Neuronal stem cell (in vitro differentiated cells): ENCODE measurements at regions not wholly inside any gene's neighbourhood (a gene's known extent, or its start where the extent isn't known, plus 50 kb on each side); places are given as distances from the start of the nearest gene placed in this dataset.

Experiments
- DNase-seq: peaks from one replicate; pipeline ENCODE4 v3.0.0-alpha.2; 2013; ENCODE audit warnings: low spot score
- H2AFZ ChIP-seq: one replicate; pipeline ENCODE4 v1.6.1; 2013; ENCODE audit warnings: mild to moderate bottlenecking, low read length, inconsistent platforms
- H2AK5ac ChIP-seq: 2 replicates; pipeline ENCODE4 v1.6.1; 2013; ENCODE audit warnings: low read depth, mild to moderate bottlenecking, inconsistent platforms, low read length, moderate library complexity, mixed read lengths
- H2BK120ac ChIP-seq: 2 replicates; pipeline ENCODE4 v1.6.1; 2013; ENCODE audit warnings: low read depth, mild to moderate bottlenecking, inconsistent platforms, low read length, moderate library complexity, mixed read lengths
- H2BK12ac ChIP-seq: one replicate; pipeline ENCODE4 v1.6.1; 2013; ENCODE audit warnings: low read length, inconsistent platforms
- H2BK15ac ChIP-seq: 2 replicates; pipeline ENCODE4 v1.6.1; 2013; ENCODE audit warnings: mild to moderate bottlenecking, low read length, inconsistent platforms, mixed read lengths
- H2BK5ac ChIP-seq: one replicate; pipeline ENCODE4 v1.6.1; 2013; ENCODE audit warnings: inconsistent platforms, mild to moderate bottlenecking, low read length, moderate library complexity
- H3K14ac ChIP-seq: one replicate; pipeline ENCODE4 v1.6.1; 2013; ENCODE audit warnings: low read length, inconsistent platforms
- H3K18ac ChIP-seq: 2 replicates; pipeline ENCODE4 v1.6.1; 2013; ENCODE audit warnings: low read length, inconsistent platforms
- H3K23ac ChIP-seq: 2 replicates; pipeline ENCODE4 v1.6.1; 2013; ENCODE audit warnings: low read depth, mild to moderate bottlenecking, mixed read lengths, low read length, inconsistent platforms; ENCODE audit not compliant: poor library complexity
- H3K27ac ChIP-seq: replicated peaks from 3 replicates; pipeline ENCODE4 v1.5.1; 2013; ENCODE audit warnings: low read length, inconsistent platforms
- H3K27me3 ChIP-seq, 3 experiments: 2 replicates each; pipeline ENCODE4 v1.6.1; 2013; ENCODE audit warnings: low read length in 3 of 3, mild to moderate bottlenecking in 2 of 3, inconsistent platforms in 1 of 3, low read depth in 1 of 3, mixed read lengths in 1 of 3, moderate library complexity in 1 of 3; ENCODE audit not compliant: control insufficient read depth in 3 of 3, insufficient read depth in 3 of 3
- H3K36me3 ChIP-seq, 2 donors: replicated peaks in 1 of 2; 2 replicates each; pipeline ENCODE4 v1.6.1; 2013; ENCODE audit warnings: low read length in 2 of 2; ENCODE audit not compliant: control insufficient read depth in 2 of 2, insufficient read depth in 2 of 2
- H3K4ac ChIP-seq: 2 replicates; pipeline ENCODE4 v1.6.1; 2013; ENCODE audit warnings: inconsistent platforms, mild to moderate bottlenecking, low read length, moderate library complexity
- H3K4me1 ChIP-seq, 2 donors: 1 replicate in 1 of 2; 2 replicates in 1 of 2; pipeline ENCODE4 v1.6.1; 2013; ENCODE audit warnings: low read length in 2 of 2, low read depth in 1 of 2; ENCODE audit not compliant: control insufficient read depth in 2 of 2, insufficient read depth in 1 of 2
- H3K4me2 ChIP-seq: one replicate; pipeline ENCODE4 v1.6.1; 2013; ENCODE audit warnings: mild to moderate bottlenecking, low read length, inconsistent platforms; ENCODE audit not compliant: insufficient read depth, poor library complexity, severe bottlenecking
- H3K4me3 ChIP-seq, 2 donors: 2 replicates each; pipeline ENCODE4 v1.5.1; 2013; ENCODE audit warnings: low read length in 2 of 2, mild to moderate bottlenecking in 2 of 2, inconsistent platforms in 1 of 2, moderate library complexity in 1 of 2
- H3K79me1 ChIP-seq: one replicate; pipeline ENCODE4 v1.6.1; 2013; ENCODE audit warnings: low read depth, mild to moderate bottlenecking, inconsistent platforms, low read length, moderate library complexity
- H3K9ac ChIP-seq: one replicate; pipeline ENCODE4 v1.6.1; 2013; ENCODE audit warnings: mild to moderate bottlenecking, low read depth, low read length, inconsistent platforms; ENCODE audit not compliant: poor library complexity
- H3K9me3 ChIP-seq, 2 donors: replicated peaks in 1 of 2; 2 replicates each; pipeline versions ENCODE3 to v1.6.1; 2013; ENCODE audit warnings: low read length in 2 of 2, mild to moderate bottlenecking in 2 of 2, inconsistent platforms in 1 of 2, low read depth in 1 of 2, mixed read lengths in 1 of 2, moderate library complexity in 1 of 2; ENCODE audit not compliant: control insufficient read depth in 2 of 2, insufficient read depth in 1 of 2
- H4K8ac ChIP-seq: one replicate; pipeline ENCODE4 v1.6.1; 2013; ENCODE audit warnings: low read depth, mild to moderate bottlenecking, inconsistent platforms, low read length, moderate library complexity
- H4K91ac ChIP-seq: one replicate; pipeline ENCODE4 v1.6.1; 2013; ENCODE audit warnings: low read length, low read depth, mild to moderate bottlenecking, inconsistent platforms; ENCODE audit not compliant: poor library complexity
- WGBS, 2 donors: extraction: QIAGEN DNeasy Blood & Tissue Kit; methylation state at CpG; one replicate each; pipeline ENCODE4 v1.1.7; 2013; ENCODE audit warnings: missing lambda C conversion rate in 2 of 2, mixed read lengths in 1 of 2; ENCODE audit not compliant: insufficient read length in 2 of 2, insufficient replicate concordance in 1 of 2; ENCODE audit errors: extremely low coverage in 2 of 2; 5-methylcytosine and 5-hydroxymethylcytosine counted together

- DNase-seq, result no peak
Observed at GRCh38 chr1:218200979-218201378, 84.1 kb upstream of the RRP15 start.

DNA sequence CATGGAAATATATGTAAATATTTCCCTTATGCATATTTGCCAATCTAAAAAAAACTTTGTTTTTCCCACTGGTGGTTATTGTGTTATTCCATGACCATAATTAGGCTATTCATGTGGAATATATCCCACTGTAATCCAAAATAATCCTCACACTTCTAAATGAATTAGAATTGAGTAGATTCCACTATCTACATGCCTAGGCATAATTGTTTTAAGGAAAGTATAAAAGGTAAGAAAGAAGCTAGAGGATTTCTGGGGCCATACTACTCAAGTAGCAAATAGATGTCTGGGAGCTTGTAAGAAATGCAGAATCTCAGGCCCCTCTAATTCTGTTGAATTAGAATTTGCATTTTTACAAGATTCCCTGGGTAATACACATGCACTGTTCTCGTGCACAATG lies 83.5 kb upstream of the RRP15 start:
- H2BK12ac ChIP-seq, result no peak overlapping the region
- no peak overlapping the region for H2BK5ac ChIP-seq
- H4K8ac ChIP-seq, result no peak overlapping the region
- no peak overlapping the region for H4K91ac ChIP-seq
- no peak overlapping the region for H3K4me3 ChIP-seq
- WGBS, 2 donors, result no CpG with 5 or more reads among the region's 1 CpG
- H3K27me3 ChIP-seq, result no peaks in the 10 kb centered on the region
- H3K4me1 ChIP-seq, result no peaks in the 10 kb centered on the region
- no peak for DNase-seq
- no peak overlapping the region for H2AFZ ChIP-seq
- no peak overlapping the region for H2AK5ac ChIP-seq
- no peak overlapping the region for H3K4ac ChIP-seq
- no peak overlapping the region for H3K23ac ChIP-seq
- H3K79me1 ChIP-seq, result no peaks in the 10 kb centered on the region
- H3K4me2 ChIP-seq, result no peak overlapping the region
- no peak overlapping the region for H2BK15ac ChIP-seq
- no peaks in the 10 kb centered on the region for H3K36me3 ChIP-seq
- no peak overlapping the region for H2BK120ac ChIP-seq
- H3K14ac ChIP-seq, result no peak overlapping the region
- H3K9ac ChIP-seq, result no peak overlapping the region
- no peak overlapping the region for H3K27ac ChIP-seq
- H3K9me3 ChIP-seq, result no peaks in the 10 kb centered on the region
- H3K18ac ChIP-seq, result no peak overlapping the region

More at GRCh38 chr1:218200979-218201378, 84.1 kb upstream of the RRP15 start:
- no peak overlapping the region for H3K4me2 ChIP-seq
- H3K4me3 ChIP-seq, result no peak overlapping the region
- no peaks in the 10 kb centered on the region for H3K4me1 ChIP-seq
- H3K18ac ChIP-seq, result no peak overlapping the region
- H3K36me3 ChIP-seq, result no peaks in the 10 kb centered on the region
- H3K9me3 ChIP-seq, result no peaks in the 10 kb centered on the region
- H3K27ac ChIP-seq, result no peak overlapping the region
- WGBS, 2 donors, result no CpG with 5 or more reads among the region's 3 CpGs
- H2AFZ ChIP-seq, result no peak overlapping the region
- no peak overlapping the region for H2BK12ac ChIP-seq
- no peak overlapping the region for H2BK15ac ChIP-seq
- H3K14ac ChIP-seq, result no peak overlapping the region
- H2BK5ac ChIP-seq, result no peak overlapping the region
- no peak overlapping the region for H4K91ac ChIP-seq
- no peaks in the 10 kb centered on the region for H3K27me3 ChIP-seq
- H2AK5ac ChIP-seq, result no peak overlapping the region
- H4K8ac ChIP-seq, result no peak overlapping the region
- H3K4ac ChIP-seq, result no peak overlapping the region
- H2BK120ac ChIP-seq, result no peak overlapping the region
- H3K79me1 ChIP-seq, result no peaks in the 10 kb centered on the region
- no peak overlapping the region for H3K9ac ChIP-seq
- H3K23ac ChIP-seq, result no peak overlapping the region

GRCh38 chr1:218205721-218206120 lies 79.4 kb upstream of the RRP15 start:
- H3K27ac ChIP-seq, result no peak overlapping the region
- DNase-seq, result no peak
- no peak overlapping the region for H4K8ac ChIP-seq
- no peaks in the 10 kb centered on the region for H3K27me3 ChIP-seq
- H3K79me1 ChIP-seq, result no peaks in the 10 kb centered on the region
- no peak overlapping the region for H3K4me3 ChIP-seq
- no peak overlapping the region for H2BK5ac ChIP-seq
- no peak overlapping the region for H3K4ac ChIP-seq
- no peaks in the 10 kb centered on the region for H3K4me1 ChIP-seq
- no peak overlapping the region for H3K18ac ChIP-seq
- no peak overlapping the region for H3K23ac ChIP-seq
- no peak overlapping the region for H3K14ac ChIP-seq
- no peak overlapping the region for H2BK12ac ChIP-seq
- H3K4me2 ChIP-seq, result no peak overlapping the region
- H2BK120ac ChIP-seq, result no peak overlapping the region
- H2AFZ ChIP-seq, result no peak overlapping the region
- H4K91ac ChIP-seq, result no peak overlapping the region
- H2AK5ac ChIP-seq, result no peak overlapping the region
- no peak overlapping the region for H3K9ac ChIP-seq
- H3K9me3 ChIP-seq, result no peaks in the 10 kb centered on the region
- H3K36me3 ChIP-seq, result no peaks in the 10 kb centered on the region
- H2BK15ac ChIP-seq, result no peak overlapping the region

GRCh38 chr1:218207194-218207593 lies 77.9 kb upstream of the RRP15 start:
- no peak overlapping the region for H2AFZ ChIP-seq
- no peak overlapping the region for H3K9ac ChIP-seq
- H3K79me1 ChIP-seq, result no peaks in the 10 kb centered on the region
- no peaks in the 10 kb centered on the region for H3K9me3 ChIP-seq
- no peak overlapping the region for H4K8ac ChIP-seq
- H2BK5ac ChIP-seq, result no peak overlapping the region
- H4K91ac ChIP-seq, result no peak overlapping the region
- no peak overlapping the region for H3K4ac ChIP-seq
- H3K36me3 ChIP-seq, result no peaks in the 10 kb centered on the region
- no CpG with 5 or more reads among the region's 3 CpGs for WGBS, 2 donors
- no peak overlapping the region for H2AK5ac ChIP-seq
- no peak overlapping the region for H3K4me2 ChIP-seq
- DNase-seq, result no peak
- H3K4me3 ChIP-seq, result no peak overlapping the region
- no peak overlapping the region for H3K14ac ChIP-seq
- no peaks in the 10 kb centered on the region for H3K4me1 ChIP-seq
- no peak overlapping the region for H3K18ac ChIP-seq
- H2BK12ac ChIP-seq, result no peak overlapping the region
- no peaks in the 10 kb centered on the region for H3K27me3 ChIP-seq
- H2BK15ac ChIP-seq, result no peak overlapping the region
- no peak overlapping the region for H2BK120ac ChIP-seq
- H3K23ac ChIP-seq, result no peak overlapping the region
- no peak overlapping the region for H3K27ac ChIP-seq
